GM18507 (cell line): ENCODE measurements at regions not wholly inside any gene's neighbourhood (a gene's known extent, or its start where the extent isn't known, plus 50 kb on each side); places are given as distances from the start of the nearest gene placed in this dataset.

ENCODE experiments used
- DNase-seq: peaks from one replicate; pipeline ENCODE4 v3.0.0; 2011; ENCODE audit warnings: low read depth; ENCODE audit not compliant: insufficient read length; ENCODE audit errors: extremely low spot score
- FAIRE-seq: peaks from 2 replicates; lab custom pipeline; 2011; peaks lifted over from hg19 to GRCh38; lab: Jason Lieb, UNC

GRCh38 chr1:25107643-25108010 is 124.7 kb downstream of the SYF2 start:
- no peak for DNase-seq
- no peak for FAIRE-seq

GRCh38 chr1:25106976-25107642 is 125.2 kb downstream of the SYF2 start:
- DNase-seq (no peak), FAIRE-seq (no peak)

- DNase-seq: no peak
- peak; percentile 76 for FAIRE-seq
Measured at GRCh38 chr1:25106352-25106751, 126.0 kb downstream of the SYF2 start.

GRCh38 chr1:25105836-25106235 is 126.5 kb downstream of the SYF2 start:
- DNase-seq: no peak
- FAIRE-seq: no peak

- DNase-seq (no peak), FAIRE-seq (no peak)
Measured at GRCh38 chr1:25104932-25105561, 127.3 kb downstream of the SYF2 start.

GRCh38 chr1:25103164-25103795 is 129.0 kb downstream of the SYF2 start:
- FAIRE-seq: no peak
- DNase-seq: no peak

GRCh38 chr1:25100151-25100833 is 132.0 kb downstream of the SYF2 start:
- DNase-seq (no peak), FAIRE-seq (peak; percentile 50)

- peak; percentile 81 for FAIRE-seq
- no peak for DNase-seq
Measured at GRCh38 chr1:25099343-25099951, 132.9 kb downstream of the SYF2 start.

- DNase-seq (no peak), FAIRE-seq (no peak)
Measured at GRCh38 chr1:25098717-25099116, 133.6 kb downstream of the SYF2 start.

- DNase-seq (no peak), FAIRE-seq (peak; percentile 24)
Measured at GRCh38 chr1:25096307-25097150, 135.8 kb downstream of the SYF2 start.

GRCh38 chr1:25095635-25096200 is 136.6 kb downstream of the SYF2 start:
- no peak for DNase-seq
- FAIRE-seq: peak; percentile 90

- DNase-seq (no peak), FAIRE-seq (peak; percentile 12)
Measured at GRCh38 chr1:25094995-25095394, 137.3 kb downstream of the SYF2 start.

- DNase-seq (no peak), FAIRE-seq (no peak)
Measured at GRCh38 chr1:25094229-25094628, 138.1 kb downstream of the SYF2 start.

GRCh38 chr1:25091658-25092057 is 140.6 kb downstream of the SYF2 start:
- DNase-seq (no peak), FAIRE-seq (no peak)

- DNase-seq: no peak
- FAIRE-seq: no peak
Measured at GRCh38 chr1:25090707-25091422, 141.4 kb downstream of the SYF2 start.

GRCh38 chr1:25089772-25090171 is 142.5 kb downstream of the SYF2 start:
- DNase-seq: no peak

GRCh38 chr1:25088946-25089345 is 143.4 kb downstream of the SYF2 start:
- DNase-seq: no peak
- no peak for FAIRE-seq

More at GRCh38 chr1:25089772-25090171, 142.5 kb downstream of the SYF2 start:
- no peak for FAIRE-seq

GRCh38 chr1:25088180-25088701 is 144.1 kb downstream of the SYF2 start:
- FAIRE-seq (no peak), DNase-seq (no peak)
